K562 (cell line): ENCODE measurements at regions not wholly inside any gene's neighbourhood (a gene's known extent, or its start where the extent isn't known, plus 50 kb on each side); places are given as distances from the start of the nearest gene placed in this dataset.

Experiments
- ATAC-seq: fragments of 200-7000 bp; cut with Tn5 transposase; 3 replicates; pipeline ENCODE4 v1.9.1; 2020; ENCODE audit warnings: moderate library complexity
- BruUV-seq: library from RNA; stranded (reverse); fragments of 400-500 nt; replicated peaks from 2 replicates; lab custom pipeline; 2021; lab: Mats Ljungman, UMichigan
- CTCF ChIA-PET: fragments of 300-600 bp; formaldehyde crosslinking; extraction: SDS; loops from one replicate; lab custom pipeline; 2021; ENCODE audit warnings: low intra/inter-chr PET ratio; lab: Yijun Ruan, JAX
- POLR2A ChIA-PET: fragments of 300-600, 350-650 bp; sonication (Branson Sonifier 250); formaldehyde crosslinking; extraction: SDS; loops from one replicate; lab custom pipeline; 2021; ENCODE audit warnings: antibody characterized with exemption, inconsistent platforms; lab: Yijun Ruan, JAX
- DNase-seq, 4 experiments: peaks; one replicate each; pipeline versions ENCODE4 v3.0.0 to v3.0.0-alpha.2; 2011 to 2018; ENCODE audit warnings: low spot score in 3 of 4, mixed read lengths in 3 of 4; ENCODE audit errors: extremely low read depth in 1 of 4
- FAIRE-seq: peaks from 2 replicates; lab custom pipeline; 2011; peaks lifted over from hg19 to GRCh38; lab: Jason Lieb, UNC
- H2AFZ ChIP-seq: 2 replicates; pipeline ENCODE4 v1.6.0; 2011; ENCODE audit warnings: low read depth, low read length, control low read depth, inconsistent platforms
- H3K27ac ChIP-seq: fragments of 200-600 bp; 3 replicates; pipeline ENCODE4 v1.8.0; 2011; ENCODE audit warnings: low read depth, mild to moderate bottlenecking, control low read depth, inconsistent platforms, low read length, moderate library complexity, mixed read lengths; ENCODE audit errors: extremely low read depth
- H3K27me3 ChIP-seq, 2 experiments: fragments of 300-600 bp in 1 of 2; 2 replicates in 1 of 2; 3 replicates in 1 of 2; pipeline versions ENCODE4 v1.6.0 to v1.8.0; 2011; ENCODE audit warnings: inconsistent platforms in 2 of 2, low read length in 2 of 2, mild to moderate bottlenecking in 1 of 2, mixed read lengths in 1 of 2, moderate library complexity in 1 of 2; ENCODE audit not compliant: control insufficient read depth in 2 of 2, insufficient read depth in 2 of 2
- H3K36me3 ChIP-seq: fragments of 300-600 bp; 3 replicates; pipeline ENCODE4 v1.8.0; 2011; ENCODE audit warnings: mild to moderate bottlenecking, low read length, inconsistent platforms; ENCODE audit not compliant: control insufficient read depth, insufficient read depth
- H3K4me1 ChIP-seq, 2 experiments: fragments of 200-600 bp in 1 of 2; replicated peaks in 1 of 2; 2 replicates in 1 of 2; 3 replicates in 1 of 2; pipeline versions ENCODE4 v1.5.1 to v1.8.0; 2011; ENCODE audit warnings: inconsistent platforms in 2 of 2, low read length in 2 of 2, mild to moderate bottlenecking in 1 of 2, mixed read lengths in 1 of 2, moderate library complexity in 1 of 2; ENCODE audit not compliant: control insufficient read depth in 2 of 2, insufficient read depth in 2 of 2
- H3K4me2 ChIP-seq: 2 replicates; pipeline ENCODE4 v1.6.1; 2011; ENCODE audit warnings: low read length, control low read depth, inconsistent platforms, mixed read lengths; ENCODE audit not compliant: insufficient read depth
- H3K4me3 ChIP-seq: fragments of 200-600 bp; sonication (generic), shearing (Covaris generic); 2 replicates; pipeline ENCODE4 v1.5.1; 2016; ENCODE audit warnings: control low read depth, inconsistent platforms
- H3K79me2 ChIP-seq: fragments of 200-600 bp; 3 replicates; pipeline ENCODE4 v1.8.0; 2011; ENCODE audit warnings: low read length, inconsistent platforms; ENCODE audit not compliant: control insufficient read depth, insufficient read depth
- H3K9ac ChIP-seq, 2 experiments: 2 replicates each; pipeline versions ENCODE4 v1.6.0 to v1.6.1; 2011; ENCODE audit warnings: low read depth in 2 of 2, low read length in 2 of 2, control low read depth in 1 of 2, inconsistent platforms in 1 of 2, mild to moderate bottlenecking in 1 of 2, mixed read lengths in 1 of 2; ENCODE audit not compliant: insufficient read depth in 1 of 2
- H3K9me1 ChIP-seq: one replicate; pipeline ENCODE4 v1.6.0; 2011; ENCODE audit warnings: inconsistent platforms, mild to moderate bottlenecking, low read length, moderate library complexity; ENCODE audit not compliant: control insufficient read depth, insufficient read depth
- H3K9me3 ChIP-seq: replicated peaks from 2 replicates; pipeline ENCODE4 v1.5.1; 2011; ENCODE audit warnings: low read depth, low read length, inconsistent platforms; ENCODE audit not compliant: control insufficient read depth, insufficient read depth
- H4K20me1 ChIP-seq: replicated peaks from 2 replicates; pipeline ENCODE4 v1.6.1; 2011; ENCODE audit warnings: low read length, inconsistent platforms, mixed read lengths; ENCODE audit not compliant: control insufficient read depth, insufficient read depth
- SMC3 ChIP-seq: conservative IDR thresholded peaks from 2 replicates; pipeline ENCODE4 v1.6.1; 2011; ENCODE audit warnings: low read depth, low read length, improper control_type of control experiment; ENCODE audit not compliant: insufficient read depth
- TCF7 ChIP-seq: sonication (generic); IDR thresholded peaks from 2 replicates; pipeline ENCODE4 v1.6.1; 2016; ENCODE audit warnings: antibody characterized with exemption, borderline replicate concordance
- TOE1 ChIP-seq, 2 experiments: fragments of 450-650 bp in 1 of 2; sonication (generic) in 1 of 2; formaldehyde crosslinking in 1 of 2; IDR thresholded peaks; 2 replicates each; pipeline versions ENCODE4 v1.7.1 to v1.8.0; 2016 to 2022; ENCODE audit warnings: borderline replicate concordance in 2 of 2, mild to moderate bottlenecking in 2 of 2, antibody characterized with exemption in 1 of 2, inconsistent platforms in 1 of 2, low read depth in 1 of 2, missing genetic modification reagents in 1 of 2, moderate library complexity in 1 of 2
- ZNF23 ChIP-seq: fragments of 250-450 bp; sonication (Bioruptor Pico); IDR thresholded peaks from 2 replicates; pipeline ENCODE4 v1.4.0; 2020; ENCODE audit warnings: mild to moderate bottlenecking
- WGBS: fragments of 100-300 bp; shearing (Covaris generic); methylation state at CpG from one replicate; pipeline ENCODE4 v1.1.6; 2016; ENCODE audit warnings: low coverage, mixed read lengths; ENCODE audit not compliant: insufficient coverage; ENCODE audit errors: missing lambda C conversion rate; 5-methylcytosine and 5-hydroxymethylcytosine counted together
- in situ Hi-C: fragments of 300-500 bp; cut with MboI; formaldehyde crosslinking; loops from 4 replicates; pipeline ENCODE4 v1.15.0; 2018; ENCODE audit warnings: inconsistent platforms, mixed read lengths
- intact Hi-C: fragments of 100-400 bp; cut with micrococcal nuclease; formaldehyde crosslinking; loops from 2 replicates; pipeline ENCODE4 v1.14.2; 2022
- TF ChIP-seq, protein P1 (sequence below): sonication (generic); formaldehyde crosslinking; IDR thresholded peaks from 2 replicates; pipeline ENCODE4 v1.8.0; 2022; ENCODE audit warnings: mild to moderate bottlenecking, missing genetic modification reagents
- TF ChIP-seq, protein P2 (sequence below): fragments of 250-450 bp; sonication (Bioruptor Pico); IDR thresholded peaks from 2 replicates; pipeline ENCODE4 v1.5.0; 2021; ENCODE audit warnings: mild to moderate bottlenecking, moderate library complexity
- TF ChIP-seq, protein P3 (sequence below): sonication (generic); formaldehyde crosslinking; IDR thresholded peaks from 2 replicates; pipeline ENCODE4 v1.8.1; 2023; ENCODE audit warnings: mild to moderate bottlenecking, missing genetic modification reagents

DNA sequence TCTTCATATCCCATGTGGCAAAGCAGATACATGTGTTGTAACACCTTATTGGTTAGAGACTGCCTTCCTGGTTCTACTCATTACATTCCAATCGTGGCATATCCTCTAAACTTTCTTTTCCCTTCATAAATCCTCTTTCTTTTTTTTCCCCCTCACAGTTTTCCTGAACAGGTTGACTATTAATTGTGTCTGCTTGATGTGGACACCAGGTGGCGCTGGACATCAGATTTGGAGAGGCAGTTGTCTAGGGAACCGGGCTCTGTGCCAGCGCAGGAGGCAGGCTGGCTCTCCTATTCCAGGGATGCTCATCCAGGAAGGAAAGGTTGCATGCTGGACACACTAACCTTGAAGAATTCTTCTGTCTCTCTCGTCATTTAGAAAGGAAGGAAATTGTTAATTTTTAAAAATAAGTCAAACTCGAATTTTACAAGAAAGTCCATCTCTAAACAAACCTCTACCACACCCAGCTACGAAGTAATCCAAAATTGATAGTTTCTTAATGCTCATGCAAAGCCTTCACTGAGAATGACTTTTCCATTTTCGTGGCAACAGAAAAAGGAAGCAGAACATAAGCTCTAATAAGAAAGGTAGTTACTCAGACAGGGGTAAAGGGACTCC, 59.4 kb upstream of the ASB17 start (continued):
- TF ChIP-seq, protein P1, sequence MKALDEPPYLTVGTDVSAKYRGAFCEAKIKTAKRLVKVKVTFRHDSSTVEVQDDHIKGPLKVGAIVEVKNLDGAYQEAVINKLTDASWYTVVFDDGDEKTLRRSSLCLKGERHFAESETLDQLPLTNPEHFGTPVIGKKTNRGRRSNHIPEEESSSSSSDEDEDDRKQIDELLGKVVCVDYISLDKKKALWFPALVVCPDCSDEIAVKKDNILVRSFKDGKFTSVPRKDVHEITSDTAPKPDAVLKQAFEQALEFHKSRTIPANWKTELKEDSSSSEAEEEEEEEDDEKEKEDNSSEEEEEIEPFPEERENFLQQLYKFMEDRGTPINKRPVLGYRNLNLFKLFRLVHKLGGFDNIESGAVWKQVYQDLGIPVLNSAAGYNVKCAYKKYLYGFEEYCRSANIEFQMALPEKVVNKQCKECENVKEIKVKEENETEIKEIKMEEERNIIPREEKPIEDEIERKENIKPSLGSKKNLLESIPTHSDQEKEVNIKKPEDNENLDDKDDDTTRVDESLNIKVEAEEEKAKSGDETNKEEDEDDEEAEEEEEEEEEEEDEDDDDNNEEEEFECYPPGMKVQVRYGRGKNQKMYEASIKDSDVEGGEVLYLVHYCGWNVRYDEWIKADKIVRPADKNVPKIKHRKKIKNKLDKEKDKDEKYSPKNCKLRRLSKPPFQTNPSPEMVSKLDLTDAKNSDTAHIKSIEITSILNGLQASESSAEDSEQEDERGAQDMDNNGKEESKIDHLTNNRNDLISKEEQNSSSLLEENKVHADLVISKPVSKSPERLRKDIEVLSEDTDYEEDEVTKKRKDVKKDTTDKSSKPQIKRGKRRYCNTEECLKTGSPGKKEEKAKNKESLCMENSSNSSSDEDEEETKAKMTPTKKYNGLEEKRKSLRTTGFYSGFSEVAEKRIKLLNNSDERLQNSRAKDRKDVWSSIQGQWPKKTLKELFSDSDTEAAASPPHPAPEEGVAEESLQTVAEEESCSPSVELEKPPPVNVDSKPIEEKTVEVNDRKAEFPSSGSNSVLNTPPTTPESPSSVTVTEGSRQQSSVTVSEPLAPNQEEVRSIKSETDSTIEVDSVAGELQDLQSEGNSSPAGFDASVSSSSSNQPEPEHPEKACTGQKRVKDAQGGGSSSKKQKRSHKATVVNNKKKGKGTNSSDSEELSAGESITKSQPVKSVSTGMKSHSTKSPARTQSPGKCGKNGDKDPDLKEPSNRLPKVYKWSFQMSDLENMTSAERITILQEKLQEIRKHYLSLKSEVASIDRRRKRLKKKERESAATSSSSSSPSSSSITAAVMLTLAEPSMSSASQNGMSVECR (CRISPR knock-in tag), result no peak
- TF ChIP-seq, all 486 proteins: peak for 23

DNA sequence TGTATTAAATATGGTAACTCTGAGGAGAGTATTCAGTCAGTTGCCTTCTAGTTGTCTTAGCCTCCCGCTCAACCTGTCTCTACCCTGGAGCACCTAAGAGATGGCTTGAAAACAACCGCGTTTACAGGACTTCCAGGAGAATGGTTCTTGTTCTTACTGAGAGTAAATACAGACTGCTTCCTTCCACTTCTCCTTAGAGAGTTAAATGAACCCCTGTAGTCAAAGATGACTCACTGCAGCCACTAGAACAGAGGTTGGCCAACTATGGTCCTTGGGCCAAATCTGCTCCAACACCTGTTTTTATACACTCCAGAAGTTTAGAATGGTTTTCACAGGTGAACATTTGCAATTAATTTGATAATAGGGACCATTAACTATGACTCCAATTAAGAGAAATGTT, 60.1 kb upstream of the ASB17 start:
- ATAC-seq (no peak), FAIRE-seq (no peak), DNase-seq (no peak)
- no peak overlapping the region for H2AFZ ChIP-seq
- in situ Hi-C loops (no loop called here), intact Hi-C loops (loop anchor here (10.0 kb wide), 1 partner anchor 162 kb away; no protein-coding TSS in a partner anchor)
- no peaks in the 10 kb centered on the region for H3K27me3 ChIP-seq
- no peaks in the 10 kb centered on the region for H3K9me3 ChIP-seq
- no TSS peak for BruUV-seq
- no peak overlapping the region for H3K27ac ChIP-seq
- CTCF ChIA-PET, result no interaction called here
- H3K36me3 ChIP-seq, result no peaks in the 10 kb centered on the region
- no peaks in the 10 kb centered on the region for H4K20me1 ChIP-seq
- H3K79me2 ChIP-seq, result no peaks in the 10 kb centered on the region
- no peak overlapping the region for H3K9ac ChIP-seq
- POLR2A ChIA-PET, result no interaction called here
- 3% methylated on average over 3 of the region's 3 CpGs for WGBS
- H3K9me1 ChIP-seq, result no peaks in the 10 kb centered on the region
- no peak overlapping the region for H3K4me3 ChIP-seq
- no peaks in the 10 kb centered on the region for H3K4me1 ChIP-seq
- H3K4me2 ChIP-seq, result no peak overlapping the region
- TF ChIP-seq, protein P2, sequence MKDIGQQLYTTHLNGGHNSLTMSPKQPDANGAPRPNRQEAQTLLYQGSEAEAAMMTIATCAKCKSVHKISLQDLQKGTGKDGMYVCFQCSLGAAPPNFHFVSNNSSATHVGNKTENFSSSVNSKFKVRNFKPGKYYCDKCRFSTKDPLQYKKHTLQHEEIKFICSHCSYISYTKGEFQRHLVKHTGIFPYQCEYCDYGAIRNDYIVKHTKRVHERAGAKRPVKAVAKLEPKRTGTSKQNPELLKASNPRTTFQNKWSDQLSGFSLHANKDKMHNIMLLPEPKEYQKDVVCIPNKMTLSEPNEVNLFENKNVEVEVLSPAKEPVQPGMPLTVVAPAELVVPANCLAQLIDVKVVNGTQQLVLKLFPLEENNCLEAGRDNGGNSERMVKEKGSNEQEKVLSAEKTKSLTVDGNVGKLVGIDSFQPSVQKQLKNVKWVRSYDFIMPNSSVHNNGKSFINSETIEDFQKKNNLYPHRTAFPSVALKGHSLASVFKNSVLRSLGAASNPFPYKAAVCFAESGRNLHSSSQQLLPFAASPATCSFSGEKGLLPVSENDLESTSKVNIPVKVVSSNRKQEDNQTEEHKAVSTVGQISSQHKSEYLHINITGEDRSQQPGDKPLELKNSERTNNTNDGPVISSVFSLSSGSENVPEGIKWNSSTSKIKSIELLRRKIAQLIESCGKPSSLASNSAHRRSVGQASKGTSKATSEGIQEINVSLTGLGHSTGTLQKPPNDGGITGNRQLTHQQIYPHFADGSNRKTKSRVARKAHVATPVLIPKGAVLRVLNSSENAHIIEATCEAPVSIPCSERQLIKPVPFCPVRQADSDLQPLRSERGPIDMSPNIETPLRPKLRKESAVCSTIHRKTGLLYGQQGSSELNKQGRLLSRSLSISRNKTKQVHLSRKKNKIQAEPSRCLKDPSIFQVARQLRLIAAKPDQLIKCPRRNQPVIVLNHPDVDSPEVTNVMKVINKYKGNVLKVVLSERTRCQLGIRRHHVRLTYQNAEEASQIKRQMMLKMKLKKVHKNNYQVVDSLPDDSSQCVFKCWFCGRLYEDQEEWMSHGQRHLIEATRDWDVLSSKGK (CRISPR knock-in tag), result no peak
- TF ChIP-seq TCF7, result no peak
- TF ChIP-seq ZNF23 (CRISPR knock-in tag), result no peak
- no peak for TF ChIP-seq SMC3
- TF ChIP-seq, protein P3, sequence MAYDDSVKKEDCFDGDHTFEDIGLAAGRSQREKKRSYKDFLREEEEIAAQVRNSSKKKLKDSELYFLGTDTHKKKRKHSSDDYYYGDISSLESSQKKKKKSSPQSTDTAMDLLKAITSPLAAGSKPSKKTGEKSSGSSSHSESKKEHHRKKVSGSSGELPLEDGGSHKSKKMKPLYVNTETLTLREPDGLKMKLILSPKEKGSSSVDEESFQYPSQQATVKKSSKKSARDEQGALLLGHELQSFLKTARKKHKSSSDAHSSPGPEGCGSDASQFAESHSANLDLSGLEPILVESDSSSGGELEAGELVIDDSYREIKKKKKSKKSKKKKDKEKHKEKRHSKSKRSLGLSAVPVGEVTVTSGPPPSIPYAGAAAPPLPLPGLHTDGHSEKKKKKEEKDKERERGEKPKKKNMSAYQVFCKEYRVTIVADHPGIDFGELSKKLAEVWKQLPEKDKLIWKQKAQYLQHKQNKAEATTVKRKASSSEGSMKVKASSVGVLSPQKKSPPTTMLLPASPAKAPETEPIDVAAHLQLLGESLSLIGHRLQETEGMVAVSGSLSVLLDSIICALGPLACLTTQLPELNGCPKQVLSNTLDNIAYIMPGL (CRISPR knock-in tag), result no peak
- TF ChIP-seq TOE1 (IDR thresholded peaks at IDR 0.05; ENCODE audit: borderline replicate concordance), result no peak
- no peak for TF ChIP-seq TOE1 (CRISPR knock-in tag; IDR thresholded peaks at IDR 0.05; ENCODE audit: borderline replicate concordance, low read depth)
